ENCODE measurements at regions not wholly inside any gene's neighbourhood (a gene's known extent, or its start where the extent isn't known, plus 50 kb on each side); places are given as distances from the start of the nearest gene placed in this dataset.

DNA sequence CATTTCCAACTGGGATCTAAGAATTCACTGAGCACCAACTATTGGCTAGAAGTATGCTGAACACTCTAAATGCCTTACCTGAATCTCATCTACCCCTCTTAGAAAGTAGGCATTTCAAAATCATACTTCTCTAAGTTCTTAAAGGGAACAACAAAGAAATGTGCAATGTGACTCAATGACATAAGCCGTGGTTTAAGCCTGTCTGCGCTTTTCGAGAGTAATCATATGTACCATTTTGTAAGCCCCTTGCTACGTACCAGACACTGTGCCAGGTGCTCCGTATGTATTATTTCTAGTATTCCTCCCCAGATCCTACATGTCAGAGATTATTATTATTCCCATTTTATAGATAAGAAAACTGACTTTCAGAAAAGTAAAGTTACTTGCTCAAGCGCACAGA lies 454.2 kb downstream of the SETD4 start:
- DNase-seq (ENCODE audit: low spot score), result no peak
- Histone ChIP-seq H3K36me3 (ENCODE audit: insufficient read depth, low read length) (no peaks in the 10 kb centered on the region), H2AFZ (ENCODE audit: low read length) (no peak overlapping the region), H3K9me2 (ENCODE audit: insufficient read depth, low read length) (no peaks in the 10 kb centered on the region), H3K79me2 (ENCODE audit: insufficient read depth, low read depth, low read length) (no peaks in the 10 kb centered on the region), H3K9me3 (ENCODE audit: low read length) (no peaks in the 10 kb centered on the region), H3K4me3 (ENCODE audit: low read depth, low read length, poor library complexity, severe bottlenecking) (no peak overlapping the region), H3K27ac (ENCODE audit: low read depth, low read length, poor library complexity, severe bottlenecking) (no peak overlapping the region), H3K4me2 (ENCODE audit: low read length) (no peak overlapping the region), H4K20me1 (ENCODE audit: insufficient read depth, low read length) (no peaks in the 10 kb centered on the region), H3K4me1 (ENCODE audit: insufficient read depth, low read length, poor library complexity, severe bottlenecking) (no peaks in the 10 kb centered on the region)
- intact Hi-C loops (cut with micrococcal nuclease; ENCODE audit: unreplicated experiment), result no loop called here
- BruUV-seq (replicated peaks), result no TSS peak
- ChIA-PET POLR2A (no interaction called here), CTCF (ENCODE audit: unreplicated experiment) (no interaction called here)
- no peak for TF ChIP-seq CTCF (conservative IDR thresholded peaks at IDR 0.05; ENCODE audit: low read length)
- no peak for TF ChIP-seq EZH2phosphoT487 (IDR thresholded peaks at IDR 0.05; ENCODE audit: borderline replicate concordance, low read depth, low read length)

- no peaks in the 10 kb centered on the region for H3K36me3 ChIP-seq (ENCODE audit: insufficient read depth, low read length)
- ChIA-PET CTCF (ENCODE audit: unreplicated experiment) (no interaction called here), POLR2A (no interaction called here)
- intact Hi-C loops (cut with micrococcal nuclease; ENCODE audit: unreplicated experiment), result no loop called here
- H3K79me2 ChIP-seq (ENCODE audit: insufficient read depth, low read depth, low read length), result no peaks in the 10 kb centered on the region
- H2AFZ ChIP-seq (ENCODE audit: low read length), result no peak overlapping the region
- H3K4me2 ChIP-seq (ENCODE audit: low read length), result no peak overlapping the region
- BruUV-seq (replicated peaks), result no TSS peak
- no peaks in the 10 kb centered on the region for H3K4me1 ChIP-seq (ENCODE audit: insufficient read depth, low read length, poor library complexity, severe bottlenecking)
- H3K9me3 ChIP-seq (ENCODE audit: low read length), result no peaks in the 10 kb centered on the region
- TF ChIP-seq CTCF (conservative IDR thresholded peaks at IDR 0.05; ENCODE audit: low read length) (no peak), EZH2phosphoT487 (IDR thresholded peaks at IDR 0.05; ENCODE audit: borderline replicate concordance, low read depth, low read length) (no peak)
- H3K9me2 ChIP-seq (ENCODE audit: insufficient read depth, low read length), result no peaks in the 10 kb centered on the region
- no peak for DNase-seq (ENCODE audit: low spot score)
- no peak overlapping the region for H3K27ac ChIP-seq (ENCODE audit: low read depth, low read length, poor library complexity, severe bottlenecking)
- H3K4me3 ChIP-seq (ENCODE audit: low read depth, low read length, poor library complexity, severe bottlenecking), result no peak overlapping the region
- H4K20me1 ChIP-seq (ENCODE audit: insufficient read depth, low read length), result no peaks in the 10 kb centered on the region
Observed at GRCh38 chr21:35603494-35603893, 456.8 kb downstream of the SETD4 start.

- TF ChIP-seq CTCF (conservative IDR thresholded peaks at IDR 0.05; ENCODE audit: low read length), result no peak
- TF ChIP-seq EZH2phosphoT487 (IDR thresholded peaks at IDR 0.05; ENCODE audit: borderline replicate concordance, low read depth, low read length), result no peak
- Histone ChIP-seq H3K4me1 (ENCODE audit: insufficient read depth, low read length, poor library complexity, severe bottlenecking) (no peaks in the 10 kb centered on the region), H3K4me3 (ENCODE audit: low read depth, low read length, poor library complexity, severe bottlenecking) (no peak overlapping the region), H2AFZ (ENCODE audit: low read length) (no peak overlapping the region), H3K79me2 (ENCODE audit: insufficient read depth, low read depth, low read length) (no peaks in the 10 kb centered on the region), H3K27ac (ENCODE audit: low read depth, low read length, poor library complexity, severe bottlenecking) (no peak overlapping the region), H3K4me2 (ENCODE audit: low read length) (no peak overlapping the region), H4K20me1 (ENCODE audit: insufficient read depth, low read length) (no peaks in the 10 kb centered on the region), H3K9me2 (ENCODE audit: insufficient read depth, low read length) (no peaks in the 10 kb centered on the region), H3K9me3 (ENCODE audit: low read length) (no peaks in the 10 kb centered on the region), H3K36me3 (ENCODE audit: insufficient read depth, low read length) (no peaks in the 10 kb centered on the region)
- no peak for DNase-seq (ENCODE audit: low spot score)
- POLR2A ChIA-PET, result no interaction called here
- CTCF ChIA-PET (ENCODE audit: unreplicated experiment), result no interaction called here
- no TSS peak for BruUV-seq (replicated peaks)
- intact Hi-C loops (cut with micrococcal nuclease; ENCODE audit: unreplicated experiment), result no loop called here
Observed at GRCh38 chr21:35602811-35603362, 457.4 kb downstream of the SETD4 start.

Data from OCI-LY7 (cell line).